Suprapubic skin (tissue), 4 donors: ENCODE measurements at regions not wholly inside any gene's neighbourhood (a gene's known extent, or its start where the extent isn't known, plus 50 kb on each side); places are given as distances from the start of the nearest gene placed in this dataset.

Source experiments
- DNase-seq, 2 donors: peaks; one replicate each; pipeline ENCODE4 v3.0.0-alpha.2; 2019; ENCODE audit warnings: low spot score in 2 of 2
- H3K27ac ChIP-seq: fragments of 200-600 bp; sonication (generic); one replicate; pipeline ENCODE4 v1.5.1; 2019
- H3K27me3 ChIP-seq: fragments of 200-600 bp; sonication (generic); one replicate; pipeline ENCODE4 v1.5.1; 2019
- H3K36me3 ChIP-seq: fragments of 200-600 bp; sonication (generic); one replicate; pipeline ENCODE4 v1.5.1; 2019
- H3K4me1 ChIP-seq: fragments of 200-600 bp; sonication (generic); one replicate; pipeline ENCODE4 v1.5.1; 2019
- H3K4me3 ChIP-seq: fragments of 200-600 bp; sonication (generic); one replicate; pipeline ENCODE4 v1.5.1; 2019; ENCODE audit warnings: mild to moderate bottlenecking
- H3K9me3 ChIP-seq: fragments of 200-600 bp; sonication (generic); one replicate; pipeline ENCODE4 v1.5.1; 2019
- EP300 ChIP-seq: sonication (generic); formaldehyde crosslinking; IDR thresholded peaks from one replicate; pipeline ENCODE4 v1.6.1; 2017; ENCODE audit warnings: antibody characterized with exemption
- POLR2A ChIP-seq, 2 donors: fragments of 450-650 bp; IDR thresholded peaks; one replicate each; pipeline ENCODE4 v1.6.1; 2017; ENCODE audit warnings: antibody characterized with exemption in 2 of 2, mild to moderate bottlenecking in 2 of 2, moderate library complexity in 2 of 2
- POLR2AphosphoS5 ChIP-seq, 3 donors: sonication (generic); formaldehyde crosslinking; IDR thresholded peaks; one replicate each; pipeline ENCODE4 v1.6.1; 2017; ENCODE audit warnings: antibody characterized with exemption in 3 of 3
- WGBS: methylation state at CpG from one replicate; pipeline ENCODE4 v1.1.5; 2018; 5-methylcytosine and 5-hydroxymethylcytosine counted together
- TF ChIP-seq, protein P1 (sequence below), 2 donors: fragments of 200-600 bp in 1 of 2; fragments of 450-650 bp in 1 of 2; sonication (generic) in 1 of 2; IDR thresholded peaks; one replicate each; pipeline ENCODE4 v1.5.1; 2016 to 2019; ENCODE audit warnings: antibody characterized with exemption in 2 of 2, mild to moderate bottlenecking in 1 of 2, moderate library complexity in 1 of 2

DNA sequence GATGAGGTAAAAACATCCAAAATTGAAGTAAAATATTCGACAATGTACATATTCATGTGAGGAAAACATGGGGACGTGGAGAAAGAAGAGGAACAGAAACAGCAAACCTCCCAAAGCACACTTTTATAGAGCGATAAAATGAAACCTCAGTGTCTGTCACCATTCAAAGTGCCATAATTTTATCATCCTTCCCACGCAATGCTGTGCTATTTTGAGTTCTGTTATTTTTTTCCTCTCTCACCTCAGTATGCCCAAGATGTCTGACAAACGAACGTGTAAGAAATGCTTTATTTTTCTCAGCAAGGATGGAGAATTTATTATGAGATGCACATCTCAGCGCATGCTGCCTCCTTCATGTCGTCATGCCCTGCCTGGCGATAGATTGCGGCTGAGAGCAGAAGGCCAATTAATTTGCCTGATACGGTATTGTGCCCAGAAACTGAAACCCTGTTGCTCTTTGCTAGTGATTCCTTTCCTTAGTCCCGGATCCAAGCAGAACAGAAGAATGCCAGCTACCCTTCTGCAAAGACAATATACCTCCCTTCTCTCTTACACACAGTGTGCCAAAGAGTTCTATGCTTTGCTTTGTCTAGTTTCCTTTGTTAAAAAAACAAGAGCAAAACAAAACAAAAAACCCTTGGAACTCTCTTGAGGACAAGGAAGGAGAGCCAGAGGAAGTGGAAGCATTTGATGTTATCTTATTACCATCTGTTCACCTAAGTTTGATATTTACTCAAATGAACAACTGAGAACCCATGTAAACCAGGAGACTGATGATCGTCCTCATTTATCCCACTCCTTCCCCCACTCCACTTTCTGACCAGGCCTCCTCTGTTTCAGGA lies 192.4 kb downstream of the SEMA6A start:
- DNase-seq: no peak
- Histone ChIP-seq H3K27me3 (no peaks in the 10 kb centered on the region), H3K9me3 (no peaks in the 10 kb centered on the region), H3K27ac (no peak overlapping the region), H3K4me3 (no peak overlapping the region), H3K36me3 (no peaks in the 10 kb centered on the region), H3K4me1 (no peaks in the 10 kb centered on the region)
- whole genome bisulfite sequencing: 83% methylated on average over 13 of the region's 13 CpGs
- TF ChIP-seq POLR2A (IDR thresholded peaks at IDR 0.05): no peak
- TF ChIP-seq POLR2AphosphoS5 (IDR thresholded peaks at IDR 0.05): no peak
- no peak for TF ChIP-seq EP300

DNA sequence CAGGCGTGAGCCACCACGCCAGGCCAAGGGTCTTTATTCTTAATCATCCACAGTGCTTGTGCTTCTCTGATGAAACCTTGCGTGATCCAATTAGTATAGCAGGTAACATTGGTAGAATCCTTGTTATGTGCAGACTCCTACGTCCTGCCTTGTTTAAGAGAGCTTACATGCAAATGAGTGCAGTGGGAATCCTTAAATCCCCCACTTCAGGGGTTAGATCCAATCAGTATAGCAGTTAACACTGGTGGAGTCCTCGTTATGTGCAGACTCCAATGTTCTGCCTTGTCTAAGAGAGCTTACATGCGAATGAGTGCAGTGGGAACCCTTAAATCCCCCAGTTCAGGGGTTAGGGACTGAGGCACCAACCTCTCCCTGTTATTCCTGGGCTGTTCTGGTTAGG lies 193.4 kb downstream of the SEMA6A start:
- H3K4me1 ChIP-seq: no peaks in the 10 kb centered on the region
- TF ChIP-seq EP300 (no peak), POLR2AphosphoS5 (IDR thresholded peaks at IDR 0.05) (no peak), POLR2A (IDR thresholded peaks at IDR 0.05) (no peak)
- TF ChIP-seq, protein P1, sequence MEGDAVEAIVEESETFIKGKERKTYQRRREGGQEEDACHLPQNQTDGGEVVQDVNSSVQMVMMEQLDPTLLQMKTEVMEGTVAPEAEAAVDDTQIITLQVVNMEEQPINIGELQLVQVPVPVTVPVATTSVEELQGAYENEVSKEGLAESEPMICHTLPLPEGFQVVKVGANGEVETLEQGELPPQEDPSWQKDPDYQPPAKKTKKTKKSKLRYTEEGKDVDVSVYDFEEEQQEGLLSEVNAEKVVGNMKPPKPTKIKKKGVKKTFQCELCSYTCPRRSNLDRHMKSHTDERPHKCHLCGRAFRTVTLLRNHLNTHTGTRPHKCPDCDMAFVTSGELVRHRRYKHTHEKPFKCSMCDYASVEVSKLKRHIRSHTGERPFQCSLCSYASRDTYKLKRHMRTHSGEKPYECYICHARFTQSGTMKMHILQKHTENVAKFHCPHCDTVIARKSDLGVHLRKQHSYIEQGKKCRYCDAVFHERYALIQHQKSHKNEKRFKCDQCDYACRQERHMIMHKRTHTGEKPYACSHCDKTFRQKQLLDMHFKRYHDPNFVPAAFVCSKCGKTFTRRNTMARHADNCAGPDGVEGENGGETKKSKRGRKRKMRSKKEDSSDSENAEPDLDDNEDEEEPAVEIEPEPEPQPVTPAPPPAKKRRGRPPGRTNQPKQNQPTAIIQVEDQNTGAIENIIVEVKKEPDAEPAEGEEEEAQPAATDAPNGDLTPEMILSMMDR (IDR thresholded peaks at IDR 0.05): no peak
- H3K27ac ChIP-seq: no peak overlapping the region
- H3K4me3 ChIP-seq: no peak overlapping the region
- H3K36me3 ChIP-seq: no peaks in the 10 kb centered on the region
- no peaks in the 10 kb centered on the region for H3K27me3 ChIP-seq
- 91% methylated on average over 6 of the region's 6 CpGs for WGBS
- no peak for DNase-seq
- no peaks in the 10 kb centered on the region for H3K9me3 ChIP-seq

DNA sequence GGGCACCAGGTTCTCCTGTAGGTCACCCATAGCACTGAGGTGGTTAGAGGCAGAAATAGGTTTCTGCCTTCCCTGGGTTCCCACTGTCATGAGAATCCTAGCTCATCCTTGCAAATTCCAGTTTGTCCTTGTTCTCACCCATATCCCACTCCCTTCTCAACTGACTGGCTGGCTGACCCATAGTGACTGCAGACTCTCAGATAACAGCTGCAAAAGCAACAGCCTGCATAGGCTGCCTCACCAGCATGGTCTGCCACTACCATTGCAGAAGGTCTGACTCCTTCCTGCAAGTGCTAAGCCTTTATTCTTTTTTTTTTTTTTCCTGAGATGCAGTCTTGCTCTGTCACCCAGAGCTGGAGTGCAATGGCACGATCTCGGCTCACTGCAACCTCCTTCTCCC lies 194.0 kb downstream of the SEMA6A start:
- Histone ChIP-seq H3K4me3 (no peak overlapping the region), H3K4me1 (no peaks in the 10 kb centered on the region), H3K27me3 (no peaks in the 10 kb centered on the region), H3K36me3 (no peaks in the 10 kb centered on the region), H3K27ac (no peak overlapping the region), H3K9me3 (no peaks in the 10 kb centered on the region)
- 92% methylated on average over 2 of the region's 2 CpGs for WGBS
- DNase-seq: no peak
- TF ChIP-seq POLR2AphosphoS5 (IDR thresholded peaks at IDR 0.05) (no peak), POLR2A (IDR thresholded peaks at IDR 0.05) (no peak), EP300 (no peak)
- TF ChIP-seq, protein P1 (IDR thresholded peaks at IDR 0.05): no peak

DNA sequence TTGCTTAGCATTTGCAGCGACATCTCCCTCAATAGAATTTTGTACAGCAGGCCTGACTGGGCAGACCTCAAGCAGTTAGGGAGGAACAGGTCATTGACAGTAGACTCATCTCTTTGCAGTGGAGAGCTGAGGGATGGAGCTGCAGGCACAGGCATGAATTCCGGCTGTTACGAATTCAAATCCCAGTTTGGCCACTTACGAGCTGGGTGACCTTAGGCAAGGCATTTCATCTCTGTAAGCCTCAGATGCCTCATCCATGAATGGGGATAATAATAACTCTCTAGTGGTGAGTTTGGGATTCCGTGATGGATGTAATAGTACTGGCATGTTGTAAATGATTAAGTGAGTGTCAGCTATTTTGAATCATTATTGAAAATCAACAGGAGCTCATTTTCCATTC lies 195.3 kb downstream of the SEMA6A start:
- no peak for TF ChIP-seq EP300
- TF ChIP-seq POLR2A (IDR thresholded peaks at IDR 0.05): no peak
- Histone ChIP-seq H3K27me3 (no peaks in the 10 kb centered on the region), H3K27ac (no peak overlapping the region), H3K36me3 (no peaks in the 10 kb centered on the region), H3K4me1 (no peaks in the 10 kb centered on the region), H3K9me3 (no peaks in the 10 kb centered on the region), H3K4me3 (no peak overlapping the region)
- DNase-seq: no peak
- 94% methylated on average over 5 of the region's 5 CpGs for WGBS

DNA sequence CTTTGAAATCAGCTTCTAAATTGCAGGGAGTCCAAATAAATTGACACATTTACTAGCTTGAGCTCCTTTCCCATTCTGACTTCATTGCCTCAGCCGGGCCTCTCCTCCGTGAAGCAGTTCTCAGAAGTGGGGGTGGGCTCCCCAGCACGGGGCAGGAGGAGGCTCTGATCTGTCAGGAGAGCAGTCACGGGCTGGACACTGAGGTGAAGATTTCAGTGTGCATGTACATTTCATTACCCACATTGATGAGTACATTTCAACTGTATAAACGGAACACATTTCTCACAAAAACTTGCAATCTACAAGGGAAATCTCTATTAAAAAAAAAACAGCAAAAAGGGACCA lies 195.9 kb downstream of the SEMA6A start:
- WGBS: 67% methylated on average over 5 of the region's 5 CpGs
- no peaks in the 10 kb centered on the region for H3K4me1 ChIP-seq
- no peak for DNase-seq
- H3K27me3 ChIP-seq: no peaks in the 10 kb centered on the region
- no peaks in the 10 kb centered on the region for H3K36me3 ChIP-seq
- TF ChIP-seq EP300 (no peak), POLR2AphosphoS5 (IDR thresholded peaks at IDR 0.05) (no peak), POLR2A (IDR thresholded peaks at IDR 0.05) (no peak)
- TF ChIP-seq, protein P1 (IDR thresholded peaks at IDR 0.05): no peak
- no peak overlapping the region for H3K4me3 ChIP-seq
- H3K27ac ChIP-seq: no peak overlapping the region
- no peaks in the 10 kb centered on the region for H3K9me3 ChIP-seq

DNA sequence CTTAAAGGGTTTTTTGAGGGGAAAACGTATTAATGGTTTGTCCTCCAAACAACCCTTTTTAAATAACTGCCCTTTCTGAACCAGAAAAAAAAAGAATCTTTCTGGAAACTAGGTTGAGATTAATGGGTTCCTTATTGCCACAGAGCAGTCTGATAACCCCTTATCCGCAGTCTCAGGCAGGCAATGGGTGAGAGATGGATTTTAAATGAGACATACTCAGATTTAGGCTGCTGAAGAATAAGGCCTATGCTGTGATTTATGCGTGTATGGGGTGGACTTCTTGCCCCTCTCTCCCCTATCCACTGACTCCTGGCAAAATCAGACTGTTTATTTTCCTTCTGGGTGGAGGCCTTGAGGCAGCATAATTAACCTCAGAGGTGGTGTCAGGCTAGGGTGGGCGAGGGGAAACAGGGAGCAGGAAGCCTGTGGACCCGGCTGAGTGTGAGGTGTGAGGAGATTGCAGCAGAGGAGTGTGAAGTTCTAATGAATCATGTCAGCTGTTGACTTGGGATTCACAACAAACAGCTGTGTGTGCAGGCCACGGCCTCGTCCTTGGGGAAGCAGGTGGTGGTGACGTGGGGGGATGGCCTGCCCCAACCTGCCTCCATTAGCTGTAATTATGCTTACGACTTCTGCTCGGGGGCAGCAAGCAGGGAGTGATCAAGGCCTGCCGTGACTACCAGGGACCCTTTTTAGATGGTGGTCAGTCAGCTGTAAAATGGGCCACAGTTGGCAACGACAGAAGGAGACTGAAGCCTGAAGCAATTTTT lies 196.4 kb downstream of the SEMA6A start:
- Histone ChIP-seq H3K36me3 (no peaks in the 10 kb centered on the region), H3K27me3 (no peaks in the 10 kb centered on the region), H3K27ac (no peak overlapping the region), H3K4me1 (no peaks in the 10 kb centered on the region), H3K4me3 (no peak overlapping the region), H3K9me3 (no peaks in the 10 kb centered on the region)
- no peak for DNase-seq
- WGBS: 58% methylated on average over 12 of the region's 12 CpGs
- TF ChIP-seq POLR2AphosphoS5 (IDR thresholded peaks at IDR 0.05) (no peak), POLR2A (IDR thresholded peaks at IDR 0.05) (no peak), EP300 (no peak)
- TF ChIP-seq, protein P1 (IDR thresholded peaks at IDR 0.05): no peak
